ENCODE measurements at regions not wholly inside any gene's neighbourhood (a gene's known extent, or its start where the extent isn't known, plus 50 kb on each side); places are given as distances from the start of the nearest gene placed in this dataset.

- TF ChIP-seq GATA2 (IDR thresholded peaks at IDR 0.05; ENCODE audit: low read depth, low read length) (no peak), GATA3 (IDR thresholded peaks at IDR 0.05; ENCODE audit: low read depth, low read length) (no peak)
Observed at GRCh38 chr4:53929955-53930798, 134.2 kb downstream of the CHIC2 start.
